Liver (tissue), 3 donors: ENCODE measurements at regions not wholly inside any gene's neighbourhood (a gene's known extent, or its start where the extent isn't known, plus 50 kb on each side); places are given as distances from the start of the nearest gene placed in this dataset.

Experiments used
- CTCF ChIP-seq: fragments of 150-350 bp; IDR thresholded peaks from 2 replicates; pipeline ENCODE4 v1.5.1; 2017; ENCODE audit warnings: improper control_type of control experiment, low read depth, low read length; ENCODE audit not compliant: missing input control
- EGR1 ChIP-seq, 2 donors: IDR thresholded peaks; 2 replicates each; pipeline ENCODE4 v1.6.1; 2016 to 2018; ENCODE audit warnings: antibody characterized with exemption in 2 of 2, low read depth in 2 of 2
- FOXA1 ChIP-seq: IDR thresholded peaks from 2 replicates; pipeline ENCODE4 v1.6.1; 2016; ENCODE audit warnings: antibody characterized with exemption
- GABPA ChIP-seq, 2 donors: IDR thresholded peaks in 1 of 2; conservative IDR thresholded peaks in 1 of 2; 2 replicates each; pipeline ENCODE4 v1.6.1; 2016; ENCODE audit warnings: antibody characterized with exemption in 2 of 2, mild to moderate bottlenecking in 1 of 2, moderate library complexity in 1 of 2
- JUND ChIP-seq, 2 donors: IDR thresholded peaks; 2 replicates each; pipeline ENCODE4 v1.6.1; 2016; ENCODE audit warnings: antibody characterized with exemption in 2 of 2
- MAX ChIP-seq: IDR thresholded peaks from 2 replicates; pipeline ENCODE4 v1.6.1; 2016; ENCODE audit warnings: antibody characterized with exemption
- RAD21 ChIP-seq, 2 donors: IDR thresholded peaks; 2 replicates each; pipeline ENCODE4 v1.6.1; 2016; ENCODE audit warnings: antibody characterized with exemption in 2 of 2, mild to moderate bottlenecking in 2 of 2
- REST ChIP-seq: IDR thresholded peaks from 2 replicates; pipeline ENCODE4 v1.6.1; 2016; ENCODE audit warnings: antibody characterized with exemption, mild to moderate bottlenecking
- RXRA ChIP-seq, 2 donors: IDR thresholded peaks; 2 replicates each; pipeline ENCODE4 v1.6.1; 2017 to 2018; ENCODE audit warnings: antibody characterized with exemption in 2 of 2, mild to moderate bottlenecking in 1 of 2
- SP1 ChIP-seq: IDR thresholded peaks from 2 replicates; pipeline ENCODE4 v1.6.1; 2018; ENCODE audit warnings: antibody characterized with exemption, mild to moderate bottlenecking
- TAF1 ChIP-seq: conservative IDR thresholded peaks from 2 replicates; pipeline ENCODE4 v1.6.1; 2016; ENCODE audit warnings: antibody characterized with exemption, mild to moderate bottlenecking
- YY1 ChIP-seq: IDR thresholded peaks from 2 replicates; pipeline ENCODE4 v1.6.1; 2016; ENCODE audit warnings: antibody characterized with exemption, mild to moderate bottlenecking
- TF ChIP-seq, protein P1 (sequence below): IDR thresholded peaks from 2 replicates; pipeline ENCODE4 v1.6.1; 2016; ENCODE audit warnings: antibody characterized with exemption
- TF ChIP-seq, protein P2 (sequence below): IDR thresholded peaks from 2 replicates; pipeline ENCODE4 v1.6.1; 2016; ENCODE audit warnings: antibody characterized with exemption
- donor health status: healthy.
- donor health status: healthy.

DNA sequence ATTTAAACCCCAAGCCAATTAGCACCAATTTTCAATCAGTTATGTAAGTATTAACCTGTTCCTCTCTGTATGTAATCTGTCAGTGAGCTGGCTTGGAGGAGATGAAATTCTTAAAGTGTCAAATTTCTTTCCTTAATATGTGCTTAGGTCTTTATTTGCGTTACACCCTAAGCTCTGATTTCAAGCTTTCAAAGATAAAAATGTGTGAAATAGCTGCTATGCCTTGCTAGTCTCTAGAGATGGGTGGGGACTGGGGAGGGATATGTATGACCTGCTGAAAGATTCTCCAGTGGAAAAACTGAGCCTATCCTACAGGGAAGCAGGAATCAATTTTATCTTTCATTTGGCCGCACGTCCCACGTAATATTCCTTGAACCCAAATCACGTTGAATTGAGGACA lies 264.5 kb downstream of the RND3 start:
- TF ChIP-seq CTCF (no peak), YY1 (no peak), MAX (no peak), EGR1 (IDR thresholded peaks at IDR 0.05; ENCODE audit: low read depth in 2 of 2) (no peak), RXRA (IDR thresholded peaks at IDR 0.05) (no peak), GABPA (IDR thresholded peaks at IDR 0.05 in 1 of 2, conservative IDR thresholded peaks at IDR 0.05 in 1 of 2) (no peak), REST (no peak), RAD21 (IDR thresholded peaks at IDR 0.05) (no peak), SP1 (no peak), TAF1 (no peak), FOXA1 (no peak), JUND (IDR thresholded peaks at IDR 0.05) (no peak)
- TF ChIP-seq, protein P1, sequence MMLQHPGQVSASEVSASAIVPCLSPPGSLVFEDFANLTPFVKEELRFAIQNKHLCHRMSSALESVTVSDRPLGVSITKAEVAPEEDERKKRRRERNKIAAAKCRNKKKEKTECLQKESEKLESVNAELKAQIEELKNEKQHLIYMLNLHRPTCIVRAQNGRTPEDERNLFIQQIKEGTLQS = no peak
- TF ChIP-seq, protein P2, sequence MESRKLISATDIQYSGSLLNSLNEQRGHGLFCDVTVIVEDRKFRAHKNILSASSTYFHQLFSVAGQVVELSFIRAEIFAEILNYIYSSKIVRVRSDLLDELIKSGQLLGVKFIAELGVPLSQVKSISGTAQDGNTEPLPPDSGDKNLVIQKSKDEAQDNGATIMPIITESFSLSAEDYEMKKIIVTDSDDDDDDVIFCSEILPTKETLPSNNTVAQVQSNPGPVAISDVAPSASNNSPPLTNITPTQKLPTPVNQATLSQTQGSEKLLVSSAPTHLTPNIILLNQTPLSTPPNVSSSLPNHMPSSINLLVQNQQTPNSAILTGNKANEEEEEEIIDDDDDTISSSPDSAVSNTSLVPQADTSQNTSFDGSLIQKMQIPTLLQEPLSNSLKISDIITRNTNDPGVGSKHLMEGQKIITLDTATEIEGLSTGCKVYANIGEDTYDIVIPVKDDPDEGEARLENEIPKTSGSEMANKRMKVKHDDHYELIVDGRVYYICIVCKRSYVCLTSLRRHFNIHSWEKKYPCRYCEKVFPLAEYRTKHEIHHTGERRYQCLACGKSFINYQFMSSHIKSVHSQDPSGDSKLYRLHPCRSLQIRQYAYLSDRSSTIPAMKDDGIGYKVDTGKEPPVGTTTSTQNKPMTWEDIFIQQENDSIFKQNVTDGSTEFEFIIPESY = no peak
